HCT116 (cell line): ENCODE measurements at regions not wholly inside any gene's neighbourhood (a gene's known extent, or its start where the extent isn't known, plus 50 kb on each side); places are given as distances from the start of the nearest gene placed in this dataset.

ENCODE experiments used
- ATAC-seq: fragments of 200-7000 bp; cut with Tn5 transposase; 2 replicates; pipeline ENCODE4 v1.9.1; 2020; ENCODE audit warnings: mild to moderate bottlenecking, moderate library complexity
- BruUV-seq: library from RNA; stranded (reverse); fragments of 400-500 nt; replicated peaks from 2 replicates; lab custom pipeline; 2021; lab: Mats Ljungman, UMichigan
- CTCF ChIA-PET: fragments of 300-600 bp; sonication (Branson Sonifier 250); formaldehyde crosslinking; loops from one replicate; lab custom pipeline; 2021; ENCODE audit warnings: antibody characterized with exemption; lab: Charles Lee
- POLR2A ChIA-PET: fragments of 300-600, 350-600 bp; sonication (Branson Sonifier 250); formaldehyde crosslinking; loops from one replicate; lab custom pipeline; 2021; ENCODE audit warnings: antibody characterized with exemption; lab: Charles Lee
- RAD21 ChIA-PET, 2 experiments: fragments of 300-600 bp; sonication (Branson Sonifier 250); formaldehyde crosslinking; loops; one replicate each; lab custom pipeline; 2023; ENCODE audit warnings: low total read pairs in 2 of 2; ENCODE audit not compliant: uncharacterized antibody in 2 of 2, unreplicated experiment in 2 of 2, low non-redundant PET in 1 of 2; lab: Charles Lee
- DNase-seq: peaks from one replicate; pipeline ENCODE4 v3.0.0-alpha.2; 2010; ENCODE audit warnings: low read depth, low spot score
- H2AFZ ChIP-seq: fragments of 200-600 bp; shearing (Covaris generic), sonication (generic); 2 replicates; pipeline ENCODE4 v1.6.1; 2017; ENCODE audit warnings: low read depth, mixed run types, mixed read lengths, antibody characterized with exemption, low read length; ENCODE audit not compliant: poor library complexity, severe bottlenecking
- H3K27ac ChIP-seq: 2 replicates; pipeline ENCODE4 v1.5.1; 2012; ENCODE audit warnings: low read depth, low read length
- H3K27me3 ChIP-seq: fragments of 200-600 bp; sonication (generic); 2 replicates; pipeline ENCODE4 v1.6.1; 2016; ENCODE audit warnings: mixed run types, low read length, mixed read lengths; ENCODE audit not compliant: insufficient read depth
- H3K36me3 ChIP-seq, 2 experiments: fragments of 200-500 bp in 1 of 2; fragments of 200-600 bp in 1 of 2; sonication (Bioruptor generic) in 1 of 2; sonication (generic) in 1 of 2; 2 replicates each; pipeline versions ENCODE4 v1.5.1 to v1.6.1; 2014 to 2016; ENCODE audit warnings: low read length in 2 of 2, inconsistent platforms in 1 of 2, mixed read lengths in 1 of 2, mixed run types in 1 of 2; ENCODE audit not compliant: insufficient read depth in 2 of 2, control insufficient read depth in 1 of 2
- H3K4me1 ChIP-seq, 2 experiments: fragments of 200-600 bp in 1 of 2; sonication (generic) in 1 of 2; 2 replicates each; pipeline versions ENCODE4 v1.5.1 to v1.6.1; 2012 to 2017; ENCODE audit warnings: low read length in 2 of 2, inconsistent platforms in 1 of 2, mild to moderate bottlenecking in 1 of 2, mixed read lengths in 1 of 2, mixed run types in 1 of 2, moderate library complexity in 1 of 2; ENCODE audit not compliant: insufficient read depth in 2 of 2, control insufficient read depth in 1 of 2
- H3K4me2 ChIP-seq: fragments of 200-600 bp; sonication (generic); 2 replicates; pipeline ENCODE4 v1.6.1; 2017; ENCODE audit warnings: mixed run types, low read length, mixed read lengths
- H3K4me3 ChIP-seq, 2 experiments: fragments of 200-600 bp in 1 of 2; sonication (generic) in 1 of 2; replicated peaks in 1 of 2; 2 replicates each; pipeline ENCODE4 v1.5.1; 2011 to 2016; ENCODE audit warnings: low read length in 2 of 2, control low read depth in 1 of 2, low read depth in 1 of 2, mild to moderate bottlenecking in 1 of 2, mixed read lengths in 1 of 2, mixed run types in 1 of 2
- H3K79me2 ChIP-seq: fragments of 200-600 bp; sonication (generic); 2 replicates; pipeline ENCODE4 v1.6.1; 2017; ENCODE audit warnings: mild to moderate bottlenecking, mixed run types, low read length, moderate library complexity, mixed read lengths; ENCODE audit not compliant: insufficient read depth
- H3K9ac ChIP-seq: fragments of 200-600 bp; sonication (generic); 2 replicates; pipeline ENCODE4 v1.6.1; 2016; ENCODE audit warnings: low read length, mixed read lengths
- H3K9me2 ChIP-seq: fragments of 200-600 bp; sonication (generic), shearing (Covaris generic); 2 replicates; pipeline ENCODE4 v1.6.1; 2017; ENCODE audit warnings: mixed run types, mild to moderate bottlenecking, moderate library complexity; ENCODE audit not compliant: insufficient read depth
- H3K9me3 ChIP-seq, 2 experiments: fragments of 200-500 bp in 1 of 2; fragments of 200-600 bp in 1 of 2; sonication (Bioruptor generic) in 1 of 2; sonication (generic) in 1 of 2; 2 replicates each; pipeline ENCODE4 v1.6.1; 2014 to 2017; ENCODE audit warnings: low read length in 2 of 2, mixed read lengths in 2 of 2, inconsistent platforms in 1 of 2, low read depth in 1 of 2, mild to moderate bottlenecking in 1 of 2, mixed run types in 1 of 2, moderate library complexity in 1 of 2; ENCODE audit not compliant: control insufficient read depth in 1 of 2, insufficient read depth in 1 of 2
- H4K20me1 ChIP-seq: fragments of 200-600 bp; sonication (generic), shearing (Covaris generic); 2 replicates; pipeline ENCODE4 v1.6.1; 2017; ENCODE audit warnings: mixed run types, mild to moderate bottlenecking, moderate library complexity; ENCODE audit not compliant: insufficient read depth
- ELF1 ChIP-seq: IDR thresholded peaks from 2 replicates; pipeline ENCODE4 v1.6.1; 2012; ENCODE audit warnings: low read depth, borderline replicate concordance
- EZH2 ChIP-seq: fragments of 200-600 bp; sonication (generic); IDR thresholded peaks from 2 replicates; pipeline ENCODE4 v1.6.1; 2017; ENCODE audit warnings: antibody characterized with exemption, mixed run types
- POLR2A ChIP-seq: IDR thresholded peaks from 2 replicates; pipeline ENCODE4 v1.7.0; 2011; ENCODE audit warnings: borderline replicate concordance; ENCODE audit not compliant: insufficient read depth, insufficient read length; ENCODE audit errors: extremely low read depth
- SIN3A ChIP-seq: IDR thresholded peaks from 2 replicates; pipeline ENCODE4 v1.6.1; 2012; ENCODE audit warnings: low read depth
- SP1 ChIP-seq: IDR thresholded peaks from 2 replicates; pipeline ENCODE4 v1.6.1; 2012; ENCODE audit warnings: low read depth
- TCF7L2 ChIP-seq: IDR thresholded peaks from 2 replicates; pipeline ENCODE4 v1.7.0; 2011; ENCODE audit warnings: borderline replicate concordance, inconsistent platforms; ENCODE audit not compliant: insufficient read depth, insufficient read length; ENCODE audit errors: extremely low read depth
- YY1 ChIP-seq: IDR thresholded peaks from 2 replicates; pipeline ENCODE4 v1.6.1; 2011; ENCODE audit warnings: low read length, low read depth, moderate library complexity, mild to moderate bottlenecking; ENCODE audit not compliant: insufficient replicate concordance; ENCODE audit errors: extremely low read depth
- intact Hi-C: fragments of 100-400 bp; cut with micrococcal nuclease; formaldehyde crosslinking; loops from 2 replicates; pipeline ENCODE4 v1.10.0; 2022
- TF ChIP-seq, protein P1 (sequence below): IDR thresholded peaks from 2 replicates; pipeline ENCODE4 v1.6.1; 2012

GRCh38 chrX:122113896-122114295 lies 1066.5 kb downstream of the GLUD2 start:
- Histone ChIP-seq H3K9ac (no peak overlapping the region), H2AFZ (no peak overlapping the region), H3K4me2 (no peak overlapping the region), H3K9me2 (no peaks in the 10 kb centered on the region), H4K20me1 (no peaks in the 10 kb centered on the region), H3K9me3 (no peaks in the 10 kb centered on the region), H3K4me1 (no peaks in the 10 kb centered on the region), H3K27me3 (no peaks in the 10 kb centered on the region), H3K79me2 (no peaks in the 10 kb centered on the region), H3K36me3 (no peaks in the 10 kb centered on the region), H3K4me3 (no peak overlapping the region), H3K27ac (no peak overlapping the region)
- ATAC-seq: no peak
- TF ChIP-seq TCF7L2 (no peak), SP1 (no peak), ELF1 (no peak), POLR2A (no peak), YY1 (no peak), SIN3A (no peak)
- TF ChIP-seq, protein P1, sequence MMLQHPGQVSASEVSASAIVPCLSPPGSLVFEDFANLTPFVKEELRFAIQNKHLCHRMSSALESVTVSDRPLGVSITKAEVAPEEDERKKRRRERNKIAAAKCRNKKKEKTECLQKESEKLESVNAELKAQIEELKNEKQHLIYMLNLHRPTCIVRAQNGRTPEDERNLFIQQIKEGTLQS: no peak
- ChIA-PET CTCF (no interaction called here), POLR2A (no interaction called here), RAD21 (no interaction called here)
- DNase-seq: no peak
- no TSS peak for BruUV-seq
- intact Hi-C loops: no loop called here

DNA sequence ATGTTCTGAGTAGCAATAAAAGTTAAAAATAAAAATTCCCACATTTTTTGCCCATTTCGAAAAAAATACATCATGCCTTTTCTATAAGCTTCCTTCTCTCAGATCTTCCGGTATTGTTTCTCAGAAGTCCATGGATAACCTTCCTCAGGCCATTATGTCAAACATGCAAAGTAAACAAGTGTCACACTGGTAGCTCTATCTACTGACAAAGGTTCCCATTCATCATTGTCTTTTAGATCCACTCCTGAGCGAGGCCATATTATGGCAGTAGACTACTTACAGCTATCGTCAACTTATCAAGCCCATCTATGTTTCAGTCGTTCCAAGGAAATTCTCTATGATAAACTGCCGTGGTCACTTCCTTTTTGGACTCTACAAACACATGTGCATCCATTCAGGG lies 1068.2 kb downstream of the GLUD2 start:
- POLR2A ChIA-PET: no interaction called here

More for the DNA sequence above, 1068.2 kb downstream of the GLUD2 start:
- Histone ChIP-seq H3K9ac (no peak overlapping the region), H4K20me1 (no peaks in the 10 kb centered on the region), H3K4me1 (no peaks in the 10 kb centered on the region), H2AFZ (no peak overlapping the region), H3K9me2 (no peaks in the 10 kb centered on the region), H3K79me2 (no peaks in the 10 kb centered on the region), H3K27me3 (no peaks in the 10 kb centered on the region), H3K4me3 (no peak overlapping the region), H3K27ac (no peak overlapping the region), H3K9me3 (no peaks in the 10 kb centered on the region), H3K36me3 (no peaks in the 10 kb centered on the region), H3K4me2 (no peak overlapping the region)
- no peak for DNase-seq
- ChIA-PET RAD21 (no interaction called here), CTCF (no interaction called here)
- no TSS peak for BruUV-seq
- no peak for ATAC-seq
- intact Hi-C loops: no loop called here
- no peak for TF ChIP-seq EZH2
- TF ChIP-seq, all 23 proteins: peak for 0
